Activated naive CD4-positive, alpha-beta T cell treated with anti-CD3 and anti-CD28 coated beads, Interleukin-2, amount 10 ng/mL, durations not matched to agents 7 days and 5 days (primary cell): ENCODE measurements at regions not wholly inside any gene's neighbourhood (a gene's known extent, or its start where the extent isn't known, plus 50 kb on each side); places are given as distances from the start of the nearest gene placed in this dataset.
A peak's percentile ranks its signal among the peaks of the same experiment; 100 is the strongest.

ENCODE experiments used
- CTCF ChIA-PET: fragments of 350-600 bp; sonication (Branson Sonifier 250); formaldehyde crosslinking; loops from one replicate; lab custom pipeline; 2021; ENCODE audit warnings: antibody characterized with exemption; lab: Charles Lee
- DNase-seq: peaks from one replicate; pipeline ENCODE4 v3.0.0-alpha.2; 2020
- H3K27ac Mint-ChIP-seq: one replicate; pipeline ENCODE4 v1.8.0; 2021; ENCODE audit warnings: mild to moderate bottlenecking, moderate library complexity, mixed read lengths
- H3K27me3 Mint-ChIP-seq: one replicate; pipeline ENCODE4 v1.8.0; 2021; ENCODE audit warnings: mild to moderate bottlenecking, mixed read lengths
- H3K36me3 Mint-ChIP-seq: one replicate; pipeline ENCODE4 v1.8.0; 2021; ENCODE audit warnings: mixed read lengths
- H3K4me1 Mint-ChIP-seq: one replicate; pipeline ENCODE4 v1.8.0; 2021; ENCODE audit warnings: mixed read lengths
- H3K4me3 Mint-ChIP-seq: one replicate; pipeline ENCODE4 v1.8.0; 2021; ENCODE audit warnings: mild to moderate bottlenecking, moderate library complexity, mixed read lengths
- H3K9me3 Mint-ChIP-seq: one replicate; pipeline ENCODE4 v1.8.0; 2021; ENCODE audit warnings: mixed read lengths

GRCh38 chr1:83762416-83762815, 236.5 kb downstream of the TTLL7 start:
- no peak overlapping the region for H3K4me3 Mint-ChIP-seq
- H3K27ac Mint-ChIP-seq, result no peak overlapping the region
- DNase-seq, result no peak
- H3K36me3 Mint-ChIP-seq, result no peaks in the 10 kb centered on the region
- H3K4me1 Mint-ChIP-seq, result peaks cover 4% of the 10 kb centered on the region
- H3K27me3 Mint-ChIP-seq, result peaks cover 4% of the 10 kb centered on the region
- CTCF ChIA-PET, result no interaction called here
- H3K9me3 Mint-ChIP-seq, result no peaks in the 10 kb centered on the region

GRCh38 chr1:83762039-83762365, 236.9 kb downstream of the TTLL7 start:
- Mint-ChIP-seq H3K36me3 (no peaks in the 10 kb centered on the region), H3K4me3 (no peak overlapping the region), H3K27me3 (peaks cover 4% of the 10 kb centered on the region), H3K27ac (no peak overlapping the region), H3K4me1 (peaks cover 4% of the 10 kb centered on the region), H3K9me3 (no peaks in the 10 kb centered on the region)
- no peak for DNase-seq
- CTCF ChIA-PET, result no interaction called here

- H3K27me3 Mint-ChIP-seq, result peaks cover 4% of the 10 kb centered on the region
- H3K9me3 Mint-ChIP-seq, result no peaks in the 10 kb centered on the region
- CTCF ChIA-PET, result interaction anchor here (0.6 kb wide), 1 partner anchor 67 kb away, joined by 3 read pairs; no protein-coding TSS in a partner anchor
- H3K4me1 Mint-ChIP-seq, result peaks cover 4% of the 10 kb centered on the region
- no peaks in the 10 kb centered on the region for H3K36me3 Mint-ChIP-seq
- peak; percentile 31 for DNase-seq
- no peak overlapping the region for H3K4me3 Mint-ChIP-seq
- H3K27ac Mint-ChIP-seq, result no peak overlapping the region
Measured at GRCh38 chr1:83761167-83762038, 237.5 kb downstream of the TTLL7 start.

GRCh38 chr1:83760226-83761021, 238.5 kb downstream of the TTLL7 start:
- Mint-ChIP-seq H3K36me3 (no peaks in the 10 kb centered on the region), H3K4me3 (no peak overlapping the region), H3K27me3 (peaks cover 4% of the 10 kb centered on the region), H3K27ac (no peak overlapping the region), H3K4me1 (peaks cover 4% of the 10 kb centered on the region), H3K9me3 (no peaks in the 10 kb centered on the region)
- CTCF ChIA-PET, result interaction anchor here (0.6 kb wide), 1 partner anchor 66 kb away, joined by 3 read pairs; no protein-coding TSS in a partner anchor
- no peak for DNase-seq

- H3K4me3 Mint-ChIP-seq, result no peak overlapping the region
- H3K36me3 Mint-ChIP-seq, result no peaks in the 10 kb centered on the region
- no peaks in the 10 kb centered on the region for H3K9me3 Mint-ChIP-seq
- no peak overlapping the region for H3K27ac Mint-ChIP-seq
- CTCF ChIA-PET, result no interaction called here
- no peak for DNase-seq
- peaks cover 4% of the 10 kb centered on the region for H3K4me1 Mint-ChIP-seq
- peaks cover 4% of the 10 kb centered on the region for H3K27me3 Mint-ChIP-seq
Measured at GRCh38 chr1:83756984-83757717, 241.8 kb downstream of the TTLL7 start.

GRCh38 chr1:83751602-83752001, 247.3 kb downstream of the TTLL7 start:
- Mint-ChIP-seq H3K27me3 (no peaks in the 10 kb centered on the region), H3K9me3 (no peaks in the 10 kb centered on the region), H3K27ac (no peak overlapping the region), H3K4me3 (no peak overlapping the region), H3K36me3 (no peaks in the 10 kb centered on the region), H3K4me1 (no peaks in the 10 kb centered on the region)
- CTCF ChIA-PET, result no interaction called here
- DNase-seq, result no peak

- Mint-ChIP-seq H3K27ac (no peak overlapping the region), H3K4me3 (no peak overlapping the region), H3K27me3 (no peaks in the 10 kb centered on the region), H3K9me3 (no peaks in the 10 kb centered on the region), H3K36me3 (no peaks in the 10 kb centered on the region), H3K4me1 (no peaks in the 10 kb centered on the region)
- CTCF ChIA-PET, result no interaction called here
- DNase-seq, result no peak
Measured at GRCh38 chr1:83750201-83750600, 248.7 kb downstream of the TTLL7 start.

GRCh38 chr1:83747853-83748482, 251.0 kb downstream of the TTLL7 start:
- Mint-ChIP-seq H3K9me3 (no peaks in the 10 kb centered on the region), H3K27ac (no peak overlapping the region), H3K27me3 (no peaks in the 10 kb centered on the region), H3K36me3 (no peaks in the 10 kb centered on the region), H3K4me3 (no peak overlapping the region), H3K4me1 (no peaks in the 10 kb centered on the region)
- CTCF ChIA-PET, result no interaction called here
- DNase-seq, result no peak

- Mint-ChIP-seq H3K4me3 (no peak overlapping the region), H3K9me3 (no peaks in the 10 kb centered on the region), H3K27me3 (no peaks in the 10 kb centered on the region), H3K4me1 (no peaks in the 10 kb centered on the region), H3K36me3 (no peaks in the 10 kb centered on the region), H3K27ac (no peak overlapping the region)
- no peak for DNase-seq
- CTCF ChIA-PET, result no interaction called here
Measured at GRCh38 chr1:83746234-83746633, 252.7 kb downstream of the TTLL7 start.

- H3K27me3 Mint-ChIP-seq, result no peaks in the 10 kb centered on the region
- H3K27ac Mint-ChIP-seq, result no peak overlapping the region
- CTCF ChIA-PET, result no interaction called here
Measured at GRCh38 chr1:83742446-83742845, 256.5 kb downstream of the TTLL7 start.

GRCh38 chr1:83741770-83742169, 257.2 kb downstream of the TTLL7 start:
- H3K27ac Mint-ChIP-seq, result no peak overlapping the region
- H3K4me1 Mint-ChIP-seq, result no peaks in the 10 kb centered on the region
- CTCF ChIA-PET, result no interaction called here
- DNase-seq, result no peak
- no peak overlapping the region for H3K4me3 Mint-ChIP-seq
- no peaks in the 10 kb centered on the region for H3K9me3 Mint-ChIP-seq
- no peaks in the 10 kb centered on the region for H3K27me3 Mint-ChIP-seq
- no peaks in the 10 kb centered on the region for H3K36me3 Mint-ChIP-seq

More at GRCh38 chr1:83742446-83742845, 256.5 kb downstream of the TTLL7 start:
- DNase-seq, result no peak
- no peaks in the 10 kb centered on the region for H3K4me1 Mint-ChIP-seq
- no peaks in the 10 kb centered on the region for H3K9me3 Mint-ChIP-seq
- no peak overlapping the region for H3K4me3 Mint-ChIP-seq
- H3K36me3 Mint-ChIP-seq, result no peaks in the 10 kb centered on the region

- CTCF ChIA-PET, result no interaction called here
Measured at GRCh38 chr1:83741348-83741747, 257.6 kb downstream of the TTLL7 start.

GRCh38 chr1:83735526-83735925, 263.4 kb downstream of the TTLL7 start:
- CTCF ChIA-PET, result no interaction called here
- Mint-ChIP-seq H3K4me3 (no peak overlapping the region), H3K36me3 (no peaks in the 10 kb centered on the region), H3K27ac (no peak overlapping the region), H3K27me3 (no peaks in the 10 kb centered on the region), H3K4me1 (no peaks in the 10 kb centered on the region), H3K9me3 (no peaks in the 10 kb centered on the region)
- no peak for DNase-seq

More at GRCh38 chr1:83741348-83741747, 257.6 kb downstream of the TTLL7 start:
- Mint-ChIP-seq H3K27ac (no peak overlapping the region), H3K4me1 (no peaks in the 10 kb centered on the region), H3K9me3 (no peaks in the 10 kb centered on the region), H3K36me3 (no peaks in the 10 kb centered on the region), H3K27me3 (no peaks in the 10 kb centered on the region), H3K4me3 (no peak overlapping the region)
- DNase-seq, result no peak

- CTCF ChIA-PET, result no interaction called here
- no peaks in the 10 kb centered on the region for H3K9me3 Mint-ChIP-seq
- no peak for DNase-seq
- no peak overlapping the region for H3K27ac Mint-ChIP-seq
- no peaks in the 10 kb centered on the region for H3K27me3 Mint-ChIP-seq
- no peak overlapping the region for H3K4me3 Mint-ChIP-seq
- no peaks in the 10 kb centered on the region for H3K36me3 Mint-ChIP-seq
- H3K4me1 Mint-ChIP-seq, result no peaks in the 10 kb centered on the region
Measured at GRCh38 chr1:83734420-83734819, 264.5 kb downstream of the TTLL7 start.
